ENCODE measurements at regions not wholly inside any gene's neighbourhood (a gene's known extent, or its start where the extent isn't known, plus 50 kb on each side); places are given as distances from the start of the nearest gene placed in this dataset.
"Not testable (repeated sequence)": the region's sequence is repeated elsewhere in the genome, so short reads cannot be mapped to it uniquely, and the experiment has no call there.

GRCh38 chr14:29982171-29982570 is 54.5 kb upstream of the PRKD1 start:
- H3K9me2 ChIP-seq (replicated peaks; ENCODE audit: insufficient read depth, low read length): no peaks in the 10 kb centered on the region
- H3K4me2 ChIP-seq (ENCODE audit: low read depth, low read length): no peak overlapping the region

DNA sequence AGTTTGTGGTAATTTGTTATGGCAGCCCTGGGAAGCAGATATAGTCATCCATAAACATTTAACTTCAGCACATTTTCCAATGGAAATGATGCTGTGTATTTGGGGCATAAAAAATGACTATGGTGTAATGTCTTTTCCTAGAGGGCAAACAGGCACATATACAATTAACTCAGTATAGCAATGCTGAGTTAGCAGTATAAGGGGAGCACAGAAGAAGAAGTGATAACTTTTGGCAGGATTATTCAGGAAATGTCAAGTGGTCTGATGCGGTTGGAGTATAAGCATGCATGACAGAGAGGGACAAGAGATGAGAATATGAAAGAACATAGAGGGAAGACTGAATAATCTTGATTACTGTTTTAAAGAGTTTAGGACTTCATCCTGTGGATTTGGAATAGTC is 55.3 kb upstream of the PRKD1 start:
- Histone ChIP-seq H4K20me1 (ENCODE audit: insufficient read depth, low read length) (no peaks in the 10 kb centered on the region), H3K9ac (ENCODE audit: low read length) (no peak overlapping the region), H3K4me2 (ENCODE audit: low read depth, low read length) (no peak overlapping the region), H3F3A (ENCODE audit: insufficient read depth, low read length) (no peaks in the 10 kb centered on the region), H3K36me3 (replicated peaks; ENCODE audit: insufficient read depth, low read length) (no peaks in the 10 kb centered on the region), H3K27me3 (replicated peaks; ENCODE audit: insufficient read depth, low read length) (no peaks in the 10 kb centered on the region), H3K79me2 (ENCODE audit: low read length) (no peaks in the 10 kb centered on the region), H3K4me1 (ENCODE audit: low read length) (no peaks in the 10 kb centered on the region), H3K4me3 (ENCODE audit: low read length) (no peak overlapping the region), H3K9me2 (replicated peaks; ENCODE audit: insufficient read depth, low read length) (no peaks in the 10 kb centered on the region), H2AFZ (ENCODE audit: low read length) (no peak overlapping the region), H3K9me3 (replicated peaks; ENCODE audit: insufficient read depth, low read length) (no peaks in the 10 kb centered on the region), H3K27ac (ENCODE audit: low read length) (no peak overlapping the region)
- no peak for DNase-seq
- no peak for TF ChIP-seq CTCF (IDR thresholded peaks at IDR 0.05; ENCODE audit: low read length)
- no peak for TF ChIP-seq EZH2phosphoT487 (IDR thresholded peaks at IDR 0.05; ENCODE audit: low read length)
- TF ChIP-seq EZH2 (optimal IDR thresholded peaks at IDR 0.05; ENCODE audit: low read depth, low read length): no peak

More at GRCh38 chr14:29982171-29982570, 54.5 kb upstream of the PRKD1 start:
- DNase-seq: no peak
- Histone ChIP-seq H3K27ac (ENCODE audit: low read length) (no peak overlapping the region), H3K4me1 (ENCODE audit: low read length) (no peaks in the 10 kb centered on the region), H3F3A (ENCODE audit: insufficient read depth, low read length) (no peaks in the 10 kb centered on the region), H3K4me3 (ENCODE audit: low read length) (no peak overlapping the region), H3K9ac (ENCODE audit: low read length) (no peak overlapping the region), H3K9me3 (replicated peaks; ENCODE audit: insufficient read depth, low read length) (no peaks in the 10 kb centered on the region), H3K36me3 (replicated peaks; ENCODE audit: insufficient read depth, low read length) (no peaks in the 10 kb centered on the region), H3K79me2 (ENCODE audit: low read length) (no peaks in the 10 kb centered on the region), H4K20me1 (ENCODE audit: insufficient read depth, low read length) (no peaks in the 10 kb centered on the region), H3K27me3 (replicated peaks; ENCODE audit: insufficient read depth, low read length) (no peaks in the 10 kb centered on the region), H2AFZ (ENCODE audit: low read length) (no peak overlapping the region)
- TF ChIP-seq EZH2 (optimal IDR thresholded peaks at IDR 0.05; ENCODE audit: low read depth, low read length) (no peak), CTCF (IDR thresholded peaks at IDR 0.05; ENCODE audit: low read length) (no peak), EZH2phosphoT487 (IDR thresholded peaks at IDR 0.05; ENCODE audit: low read length) (no peak)

- not testable (repeated sequence) for H3K79me2 ChIP-seq (ENCODE audit: low read length); H3K9ac ChIP-seq (ENCODE audit: low read length); H3K4me1 ChIP-seq (ENCODE audit: low read length); DNase-seq; H3K4me3 ChIP-seq (ENCODE audit: low read length); H3K36me3 ChIP-seq (replicated peaks; ENCODE audit: insufficient read depth, low read length); H3K27ac ChIP-seq (ENCODE audit: low read length); H3K9me2 ChIP-seq (replicated peaks; ENCODE audit: insufficient read depth, low read length); H4K20me1 ChIP-seq (ENCODE audit: insufficient read depth, low read length); H2AFZ ChIP-seq (ENCODE audit: low read length); H3K4me2 ChIP-seq (ENCODE audit: low read depth, low read length); H3K9me3 ChIP-seq (replicated peaks; ENCODE audit: insufficient read depth, low read length); H3K27me3 ChIP-seq (replicated peaks; ENCODE audit: insufficient read depth, low read length); H3F3A ChIP-seq (ENCODE audit: insufficient read depth, low read length)
Observed at GRCh38 chr14:29990344-29990857, 62.8 kb upstream of the PRKD1 start.

- Histone ChIP-seq H4K20me1 (ENCODE audit: insufficient read depth, low read length) (no peaks in the 10 kb centered on the region), H3K4me2 (ENCODE audit: low read depth, low read length) (no peak overlapping the region), H3K4me3 (ENCODE audit: low read length) (no peak overlapping the region), H3K4me1 (ENCODE audit: low read length) (no peaks in the 10 kb centered on the region), H2AFZ (ENCODE audit: low read length) (no peak overlapping the region), H3K9me2 (replicated peaks; ENCODE audit: insufficient read depth, low read length) (no peaks in the 10 kb centered on the region), H3K27ac (ENCODE audit: low read length) (no peak overlapping the region), H3K79me2 (ENCODE audit: low read length) (no peaks in the 10 kb centered on the region), H3K36me3 (replicated peaks; ENCODE audit: insufficient read depth, low read length) (no peaks in the 10 kb centered on the region), H3K27me3 (replicated peaks; ENCODE audit: insufficient read depth, low read length) (no peaks in the 10 kb centered on the region), H3F3A (ENCODE audit: insufficient read depth, low read length) (no peaks in the 10 kb centered on the region), H3K9ac (ENCODE audit: low read length) (no peak overlapping the region), H3K9me3 (replicated peaks; ENCODE audit: insufficient read depth, low read length) (no peaks in the 10 kb centered on the region)
- TF ChIP-seq EZH2phosphoT487 (IDR thresholded peaks at IDR 0.05; ENCODE audit: low read length) (no peak), CTCF (IDR thresholded peaks at IDR 0.05; ENCODE audit: low read length) (no peak), EZH2 (optimal IDR thresholded peaks at IDR 0.05; ENCODE audit: low read depth, low read length) (no peak)
- DNase-seq: no peak
Observed at GRCh38 chr14:29990993-29991392, 63.3 kb upstream of the PRKD1 start.
